ENCODE measurements at regions not wholly inside any gene's neighbourhood (a gene's known extent, or its start where the extent isn't known, plus 50 kb on each side); places are given as distances from the start of the nearest gene placed in this dataset.
"Not testable (repeated sequence)": the region's sequence is repeated elsewhere in the genome, so short reads cannot be mapped to it uniquely, and the experiment has no call there.

- H3K27ac ChIP-seq = no peak overlapping the region
- TF ChIP-seq CTCF (conservative IDR thresholded peaks at IDR 0.05) = no peak
Measured at GRCh38 chr1:55517036-55517435, 301.9 kb upstream of the USP24 start.

GRCh38 chr1:55514571-55514970, 299.4 kb upstream of the USP24 start:
- not testable (repeated sequence) for H3K27ac ChIP-seq

- TF ChIP-seq CTCF (conservative IDR thresholded peaks at IDR 0.05) = no peak
- no peak overlapping the region for H3K27ac ChIP-seq
Measured at GRCh38 chr1:55512466-55512865, 297.3 kb upstream of the USP24 start.

GRCh38 chr1:55507578-55507931, 292.4 kb upstream of the USP24 start:
- H3K27ac ChIP-seq = no peak overlapping the region
- TF ChIP-seq CTCF (conservative IDR thresholded peaks at IDR 0.05) = no peak

GRCh38 chr1:55506740-55507577, 291.8 kb upstream of the USP24 start:
- no peak for TF ChIP-seq CTCF (conservative IDR thresholded peaks at IDR 0.05)
- H3K27ac ChIP-seq = no peak overlapping the region

- no peak for TF ChIP-seq CTCF (conservative IDR thresholded peaks at IDR 0.05)
- no peak overlapping the region for H3K27ac ChIP-seq
Measured at GRCh38 chr1:55505326-55505725, 290.2 kb upstream of the USP24 start.

- H3K27ac ChIP-seq = peak overlapping the region; percentile 35
- no peak for TF ChIP-seq CTCF (conservative IDR thresholded peaks at IDR 0.05)
Measured at GRCh38 chr1:55504306-55504731, 289.2 kb upstream of the USP24 start.

GRCh38 chr1:55503663-55504305, 288.6 kb upstream of the USP24 start:
- H3K27ac ChIP-seq = peak overlapping the region; percentile 35

More at GRCh38 chr1:55503663-55504305, 288.6 kb upstream of the USP24 start:
- no peak for TF ChIP-seq CTCF (conservative IDR thresholded peaks at IDR 0.05)

Data from VCaP (cell line).